Kidney (tissue), 13 donors: ENCODE measurements at regions not wholly inside any gene's neighbourhood (a gene's known extent, or its start where the extent isn't known, plus 50 kb on each side); places are given as distances from the start of the nearest gene placed in this dataset.
"Not testable (repeated sequence)": the region's sequence is repeated elsewhere in the genome, so short reads cannot be mapped to it uniquely, and the experiment has no call there.

ENCODE experiments used
- DNase-seq, 5 donors: peaks; one replicate each; pipeline ENCODE4 v3.0.0-alpha.2; 2013 to 2020
- FAIRE-seq: peaks from 2 replicates; lab custom pipeline; 2012; peaks lifted over from hg19 to GRCh38; lab: Jason Lieb, UNC
- H3K27ac ChIP-seq, 2 donors: one replicate each; pipeline ENCODE4 v1.7.0; 2013; ENCODE audit warnings: low read depth in 2 of 2, low read length in 2 of 2, inconsistent platforms in 1 of 2
- H3K27me3 ChIP-seq: one replicate; pipeline ENCODE4 v1.7.1; 2013; ENCODE audit warnings: low read length, inconsistent platforms; ENCODE audit not compliant: control insufficient read depth, insufficient read depth
- H3K36me3 ChIP-seq, 3 donors: one replicate each; pipeline versions ENCODE4 v1.7.0 to v1.7.1; 2013; ENCODE audit warnings: low read length in 3 of 3, control low read depth in 1 of 3, inconsistent platforms in 1 of 3; ENCODE audit not compliant: insufficient read depth in 3 of 3, control insufficient read depth in 2 of 3
- H3K4me1 ChIP-seq, 3 donors: one replicate each; pipeline versions ENCODE4 v1.7.0 to v1.7.1; 2013; ENCODE audit warnings: low read length in 3 of 3, inconsistent platforms in 1 of 3, low read depth in 1 of 3; ENCODE audit not compliant: control insufficient read depth in 2 of 3, insufficient read depth in 2 of 3
- H3K4me3 ChIP-seq, 3 donors: one replicate each; pipeline versions ENCODE4 v1.7.0 to v1.8.1; 2013; ENCODE audit warnings: low read length in 3 of 3, control low read depth in 1 of 3, inconsistent platforms in 1 of 3
- H3K9ac ChIP-seq, 3 donors: one replicate each; pipeline versions ENCODE4 v1.7.0 to v1.7.1; 2013; ENCODE audit warnings: low read length in 3 of 3, control low read depth in 1 of 3, inconsistent platforms in 1 of 3
- H3K9me3 ChIP-seq, 3 donors: one replicate each; pipeline versions ENCODE4 v1.7.0 to v1.7.1; 2013; ENCODE audit warnings: low read length in 3 of 3, control low read depth in 1 of 3, inconsistent platforms in 1 of 3; ENCODE audit not compliant: control insufficient read depth in 2 of 3, insufficient read depth in 1 of 3
- CTCF ChIP-seq: IDR thresholded peaks from 3 replicates; pipeline ENCODE4 v1.5.1; 2012; ENCODE audit warnings: mild to moderate bottlenecking, moderate library complexity, borderline replicate concordance; ENCODE audit not compliant: insufficient read depth; ENCODE audit errors: extremely low read depth
- intact Hi-C: fragments of 100-400 bp; cut with DNase I; formaldehyde crosslinking; loops from one replicate; pipeline ENCODE4 v1.11.1; 2022
- donor health status: control.
- donor health status: control.
- donor health status: control.
- donor health status: control.
- donor health status: control.
- donor health status: DM: yes; HTN: yes; CAD: no.
- donor health status: Normal renal cell carcinoma (clear cell type).

GRCh38 chr1:38727684-38728584 lies 131.6 kb downstream of the RRAGC start:
- no peak overlapping the region for H3K27ac ChIP-seq
- no peaks in the 10 kb centered on the region for H3K9me3 ChIP-seq
- TF ChIP-seq CTCF, result no peak
- DNase-seq (peak; percentile 73 to 93 (median 78)), FAIRE-seq (no peak)
- intact Hi-C loops, result no loop called here
- peaks cover 0 to 29% (median 13%) of the 10 kb centered on the region in 3 donors for H3K4me1 ChIP-seq
- H3K4me3 ChIP-seq, result peak overlapping the region in 1 of 3 donors; percentile 11
- no peaks in the 10 kb centered on the region for H3K27me3 ChIP-seq
- no peak overlapping the region for H3K9ac ChIP-seq
- no peaks in the 10 kb centered on the region for H3K36me3 ChIP-seq

- DNase-seq, FAIRE-seq, H3K27me3 ChIP-seq, H3K4me3 ChIP-seq, H3K9me3 ChIP-seq, H3K27ac ChIP-seq, H3K36me3 ChIP-seq, H3K9ac ChIP-seq, intact Hi-C loops: not testable (repeated sequence)
- H3K4me1 ChIP-seq, result peaks cover 0 to 29% (median 13%) of the 10 kb centered on the region in 3 donors
Measured at GRCh38 chr1:38725321-38725961, 134.1 kb downstream of the RRAGC start.

- no peak overlapping the region for H3K27ac ChIP-seq
- no peak for FAIRE-seq
- intact Hi-C loops, result no loop called here
Measured at GRCh38 chr1:38724160-38725131, 135.1 kb downstream of the RRAGC start.

More at GRCh38 chr1:38724160-38725131, 135.1 kb downstream of the RRAGC start:
- Histone ChIP-seq H3K9ac (no peak overlapping the region), H3K4me3 (no peak overlapping the region), H3K36me3 (no peaks in the 10 kb centered on the region), H3K27me3 (no peaks in the 10 kb centered on the region), H3K9me3 (no peaks in the 10 kb centered on the region), H3K4me1 (peaks cover 0 to 29% (median 13%) of the 10 kb centered on the region in 3 donors)
- no peak for TF ChIP-seq CTCF
- peak in 2 of 5 donors; percentile 52 to 74 for DNase-seq
